ENCODE measurements at regions not wholly inside any gene's neighbourhood (a gene's known extent, or its start where the extent isn't known, plus 50 kb on each side); places are given as distances from the start of the nearest gene placed in this dataset.

DNA sequence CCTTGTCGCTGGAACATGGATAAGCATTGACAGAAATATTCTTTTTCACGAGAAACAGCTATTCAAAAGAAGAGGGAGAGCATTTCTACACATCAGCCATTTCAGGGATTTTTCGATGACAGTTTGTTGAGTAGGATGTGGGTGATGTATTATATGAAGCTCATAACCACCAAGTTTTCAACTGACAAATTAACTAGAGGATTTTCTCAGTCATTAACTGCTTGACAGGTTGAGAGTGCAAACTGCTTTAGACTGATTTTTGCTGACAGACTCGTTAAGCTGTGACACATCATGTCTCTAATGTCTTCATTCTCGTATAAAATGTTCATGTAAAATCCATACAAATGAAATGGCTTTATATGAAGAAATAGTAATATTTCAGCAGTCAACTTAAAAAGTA lies 354.2 kb upstream of the KCNN2 start:
- Histone ChIP-seq H3K4me1 (ENCODE audit: insufficient read depth) (peaks cover 6% of the 10 kb centered on the region; the same call in 1 of the 2 replicates), H2AFZ (no peak overlapping the region), H3K4me2 (no peak overlapping the region), H3K79me2 (replicated peaks; ENCODE audit: insufficient read depth) (no peaks in the 10 kb centered on the region), H3K27me3 (ENCODE audit: insufficient read depth) (no peaks in the 10 kb centered on the region), H4K20me1 (replicated peaks; ENCODE audit: insufficient read depth) (no peaks in the 10 kb centered on the region), H3K4me3 (no peak overlapping the region), H3K9me2 (ENCODE audit: insufficient read depth) (no peaks in the 10 kb centered on the region), H3K36me3 (ENCODE audit: insufficient read depth) (no peaks in the 10 kb centered on the region), H3K27ac (ENCODE audit: low read depth) (no peak overlapping the region), H3F3A (replicated peaks; ENCODE audit: low read depth) (no peaks in the 10 kb centered on the region)
- ATAC-seq (no peak), DNase-seq (ENCODE audit: low spot score) (no peak)
- Mint-ChIP-seq H3K27me3 (ENCODE audit: insufficient read depth, low read depth, poor library complexity) (no peaks in the 10 kb centered on the region), H3K36me3 (ENCODE audit: low read depth) (no peaks in the 10 kb centered on the region), H3K9me3 (no peaks in the 10 kb centered on the region), H3K4me1 (peaks cover 2% of the 10 kb centered on the region; the same call in 1 of the 3 replicates), H3K4me3 (no peak overlapping the region), H3K27ac (no peak overlapping the region)
- TF ChIP-seq STAT1 (IDR thresholded peaks at IDR 0.05; ENCODE audit: unreplicated experiment) (no peak), NANOG (IDR thresholded peaks at IDR 0.05; ENCODE audit: borderline replicate concordance) (no peak), JUNB (IDR thresholded peaks at IDR 0.05; ENCODE audit: unreplicated experiment) (no peak), ETS1 (IDR thresholded peaks at IDR 0.05) (no peak), ZNF114 (CRISPR knock-in tag; IDR thresholded peaks at IDR 0.05) (no peak), EZH2phosphoT487 (IDR thresholded peaks at IDR 0.05; ENCODE audit: unreplicated experiment) (no peak), CTCF (conservative IDR thresholded peaks at IDR 0.05; ENCODE audit: low read depth in 2 of 2) (no peak), EZH2 (IDR thresholded peaks at IDR 0.05; ENCODE audit: low read depth, unreplicated experiment) (no peak), ZNF462 (CRISPR knock-in tag; IDR thresholded peaks at IDR 0.05) (no peak), POLR2AphosphoS5 (IDR thresholded peaks at IDR 0.05; ENCODE audit: low read depth) (no peak)
- TF ChIP-seq, protein P1, sequence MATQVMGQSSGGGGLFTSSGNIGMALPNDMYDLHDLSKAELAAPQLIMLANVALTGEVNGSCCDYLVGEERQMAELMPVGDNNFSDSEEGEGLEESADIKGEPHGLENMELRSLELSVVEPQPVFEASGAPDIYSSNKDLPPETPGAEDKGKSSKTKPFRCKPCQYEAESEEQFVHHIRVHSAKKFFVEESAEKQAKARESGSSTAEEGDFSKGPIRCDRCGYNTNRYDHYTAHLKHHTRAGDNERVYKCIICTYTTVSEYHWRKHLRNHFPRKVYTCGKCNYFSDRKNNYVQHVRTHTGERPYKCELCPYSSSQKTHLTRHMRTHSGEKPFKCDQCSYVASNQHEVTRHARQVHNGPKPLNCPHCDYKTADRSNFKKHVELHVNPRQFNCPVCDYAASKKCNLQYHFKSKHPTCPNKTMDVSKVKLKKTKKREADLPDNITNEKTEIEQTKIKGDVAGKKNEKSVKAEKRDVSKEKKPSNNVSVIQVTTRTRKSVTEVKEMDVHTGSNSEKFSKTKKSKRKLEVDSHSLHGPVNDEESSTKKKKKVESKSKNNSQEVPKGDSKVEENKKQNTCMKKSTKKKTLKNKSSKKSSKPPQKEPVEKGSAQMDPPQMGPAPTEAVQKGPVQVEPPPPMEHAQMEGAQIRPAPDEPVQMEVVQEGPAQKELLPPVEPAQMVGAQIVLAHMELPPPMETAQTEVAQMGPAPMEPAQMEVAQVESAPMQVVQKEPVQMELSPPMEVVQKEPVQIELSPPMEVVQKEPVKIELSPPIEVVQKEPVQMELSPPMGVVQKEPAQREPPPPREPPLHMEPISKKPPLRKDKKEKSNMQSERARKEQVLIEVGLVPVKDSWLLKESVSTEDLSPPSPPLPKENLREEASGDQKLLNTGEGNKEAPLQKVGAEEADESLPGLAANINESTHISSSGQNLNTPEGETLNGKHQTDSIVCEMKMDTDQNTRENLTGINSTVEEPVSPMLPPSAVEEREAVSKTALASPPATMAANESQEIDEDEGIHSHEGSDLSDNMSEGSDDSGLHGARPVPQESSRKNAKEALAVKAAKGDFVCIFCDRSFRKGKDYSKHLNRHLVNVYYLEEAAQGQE (IDR thresholded peaks at IDR 0.05; ENCODE audit: unreplicated experiment): no peak
